SK-N-SH (cell line): ENCODE measurements at regions not wholly inside any gene's neighbourhood (a gene's known extent, or its start where the extent isn't known, plus 50 kb on each side); places are given as distances from the start of the nearest gene placed in this dataset.

Experiments
- CTCF ChIA-PET: fragments of 300-600, 350-600 bp; formaldehyde crosslinking; extraction: SDS; loops from one replicate; lab custom pipeline; 2021; lab: Yijun Ruan, JAX
- POLR2A ChIA-PET: fragments of 350-600 bp; sonication (Branson Sonifier 250); formaldehyde crosslinking; extraction: SDS; loops from one replicate; lab custom pipeline; 2020; ENCODE audit warnings: antibody characterized with exemption, inconsistent platforms; lab: Yijun Ruan, JAX
- DNase-seq: peaks from one replicate; pipeline ENCODE4 v3.0.0; 2012
- H2AFZ ChIP-seq: fragments of 200-600 bp; sonication (generic); 2 replicates; pipeline ENCODE4 v1.8.1; 2016; ENCODE audit warnings: antibody characterized with exemption, mild to moderate bottlenecking, low read depth
- H3F3A ChIP-seq: fragments of 200-600 bp; sonication (generic); replicated peaks from 2 replicates; pipeline ENCODE3; 2016; ENCODE audit warnings: antibody characterized with exemption, mild to moderate bottlenecking; ENCODE audit not compliant: insufficient read depth
- H3K27ac ChIP-seq, 2 experiments: fragments of 200-500 bp in 1 of 2; fragments of 200-600 bp in 1 of 2; sonication (Bioruptor generic) in 1 of 2; sonication (generic), shearing (Covaris generic) in 1 of 2; 2 replicates each; pipeline versions ENCODE4 v1.5.1 to v1.6.1; 2014 to 2016; ENCODE audit warnings: low read depth in 2 of 2, inconsistent platforms in 1 of 2, low read length in 1 of 2, mild to moderate bottlenecking in 1 of 2, mixed read lengths in 1 of 2
- H3K27me3 ChIP-seq: fragments of 200-600 bp; sonication (generic), shearing (Covaris generic); 2 replicates; pipeline ENCODE4 v1.6.1; 2016; ENCODE audit warnings: mixed run types; ENCODE audit not compliant: insufficient read depth
- H3K36me3 ChIP-seq, 2 experiments: fragments of 200-500 bp in 1 of 2; fragments of 200-600 bp in 1 of 2; sonication (Bioruptor generic) in 1 of 2; sonication (generic) in 1 of 2; replicated peaks in 1 of 2; 2 replicates each; pipeline versions ENCODE3 to v1.5.1; 2014 to 2016; ENCODE audit warnings: low read length in 1 of 2, mild to moderate bottlenecking in 1 of 2; ENCODE audit not compliant: insufficient read depth in 2 of 2, control insufficient read depth in 1 of 2
- H3K4me1 ChIP-seq, 2 experiments: fragments of 200-500 bp in 1 of 2; fragments of 200-600 bp in 1 of 2; sonication (Bioruptor generic) in 1 of 2; sonication (generic), shearing (Covaris generic) in 1 of 2; 2 replicates each; pipeline versions ENCODE4 v1.5.1 to v1.6.1; 2014 to 2016; ENCODE audit warnings: low read depth in 1 of 2, low read length in 1 of 2, mixed run types in 1 of 2; ENCODE audit not compliant: insufficient read depth in 2 of 2, control insufficient read depth in 1 of 2
- H3K4me2 ChIP-seq: fragments of 200-600 bp; sonication (generic), shearing (Covaris generic); 2 replicates; pipeline ENCODE4 v1.6.1; 2017; ENCODE audit warnings: mixed run types
- H3K4me3 ChIP-seq, 2 experiments: fragments of 200-500 bp in 1 of 2; fragments of 200-600 bp in 1 of 2; sonication (Bioruptor generic) in 1 of 2; sonication (generic), shearing (Covaris generic) in 1 of 2; 2 replicates each; pipeline versions ENCODE4 v1.5.1 to v1.8.1; 2014 to 2016; ENCODE audit warnings: low read depth in 2 of 2, inconsistent platforms in 1 of 2, low read length in 1 of 2, mild to moderate bottlenecking in 1 of 2, mixed read lengths in 1 of 2, moderate library complexity in 1 of 2
- H3K79me2 ChIP-seq: fragments of 200-600 bp; sonication (generic); 2 replicates; pipeline ENCODE4 v1.8.1; 2017; ENCODE audit warnings: mild to moderate bottlenecking; ENCODE audit not compliant: insufficient read depth
- H3K9ac ChIP-seq: fragments of 200-600 bp; sonication (generic); 2 replicates; pipeline ENCODE4 v1.6.1; 2017; ENCODE audit warnings: mixed run types
- H3K9me2 ChIP-seq: fragments of 200-600 bp; sonication (generic); 2 replicates; pipeline ENCODE4 v1.6.1; 2017; ENCODE audit warnings: mixed run types
- H3K9me3 ChIP-seq: fragments of 200-600 bp; sonication (generic); 2 replicates; pipeline ENCODE4 v1.6.1; 2017; ENCODE audit warnings: mixed run types, mild to moderate bottlenecking, moderate library complexity
- H4K20me1 ChIP-seq: fragments of 200-600 bp; sonication (generic); 2 replicates; pipeline ENCODE4 v1.6.1; 2017; ENCODE audit warnings: mild to moderate bottlenecking, mixed run types; ENCODE audit not compliant: insufficient read depth
- EP300 ChIP-seq, 2 experiments: IDR thresholded peaks; 2 replicates each; pipeline versions ENCODE4 v1.4.0 to v1.6.1; 2012; ENCODE audit warnings: borderline replicate concordance in 1 of 2, low read depth in 1 of 2, low read length in 1 of 2
- EZH2phosphoT487 ChIP-seq: fragments of 200-600 bp; sonication (generic); IDR thresholded peaks from 2 replicates; pipeline ENCODE4 v1.6.1; 2017; ENCODE audit warnings: low read depth, mixed run types, mild to moderate bottlenecking, antibody characterized with exemption, moderate library complexity, borderline replicate concordance
- FOXM1 ChIP-seq: IDR thresholded peaks from 2 replicates; pipeline ENCODE4 v1.4.0; 2012; ENCODE audit warnings: low read depth, mild to moderate bottlenecking
- GATA2 ChIP-seq: sonication (generic); formaldehyde crosslinking; IDR thresholded peaks from 2 replicates; pipeline ENCODE4 v1.5.0; 2020; ENCODE audit warnings: mild to moderate bottlenecking, missing genetic modification reagents
- POLR2AphosphoS5 ChIP-seq: IDR thresholded peaks from 2 replicates; pipeline ENCODE4 v1.6.1; 2012; ENCODE audit warnings: low read depth, low read length
- RXRA ChIP-seq: IDR thresholded peaks from 2 replicates; pipeline ENCODE4 v1.4.0; 2012; ENCODE audit warnings: low read depth, mild to moderate bottlenecking, borderline replicate concordance
- YY1 ChIP-seq: IDR thresholded peaks from 2 replicates; pipeline ENCODE4 v1.4.0; 2012; ENCODE audit warnings: low read depth, mild to moderate bottlenecking
- WGBS: methylation state at CpG from one replicate; pipeline ENCODE4 v1.1.6; 2017; ENCODE audit warnings: low lambda C conversion rate; 5-methylcytosine and 5-hydroxymethylcytosine counted together
- TF ChIP-seq, protein P1 (sequence below): IDR thresholded peaks from 2 replicates; pipeline ENCODE4; 2012
- TF ChIP-seq, protein P2 (sequence below): IDR thresholded peaks from 2 replicates; pipeline ENCODE4 v1.4.0; 2012; ENCODE audit warnings: low read depth, borderline replicate concordance
- TF ChIP-seq, protein P3 (sequence below): IDR thresholded peaks from 2 replicates; pipeline ENCODE4 v1.4.0; 2012; ENCODE audit warnings: low read depth, borderline replicate concordance

DNA sequence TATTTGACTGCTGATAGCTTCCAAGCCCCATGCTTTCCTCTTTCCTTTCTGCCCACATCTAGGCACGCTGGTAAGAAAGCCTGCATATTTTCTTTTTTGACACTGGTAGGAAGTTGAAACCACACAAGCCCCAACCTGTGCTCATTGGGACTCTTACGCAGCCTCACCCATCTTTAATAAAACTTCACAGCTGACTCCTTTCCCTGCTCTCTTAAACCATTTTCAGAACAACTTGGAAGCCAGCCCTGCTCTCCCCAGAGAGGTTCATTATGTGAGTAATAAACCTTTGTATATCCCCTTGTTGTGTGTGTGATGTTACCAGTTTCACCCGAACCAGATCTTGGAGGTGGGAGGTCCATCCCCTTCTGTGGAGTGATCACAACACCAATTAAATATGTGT, 268.4 kb downstream of the GPD2 start:
- no peaks in the 10 kb centered on the region for H3K79me2 ChIP-seq
- no peak overlapping the region for H3K4me3 ChIP-seq
- no peak for TF ChIP-seq EZH2phosphoT487
- TF ChIP-seq, protein P1, sequence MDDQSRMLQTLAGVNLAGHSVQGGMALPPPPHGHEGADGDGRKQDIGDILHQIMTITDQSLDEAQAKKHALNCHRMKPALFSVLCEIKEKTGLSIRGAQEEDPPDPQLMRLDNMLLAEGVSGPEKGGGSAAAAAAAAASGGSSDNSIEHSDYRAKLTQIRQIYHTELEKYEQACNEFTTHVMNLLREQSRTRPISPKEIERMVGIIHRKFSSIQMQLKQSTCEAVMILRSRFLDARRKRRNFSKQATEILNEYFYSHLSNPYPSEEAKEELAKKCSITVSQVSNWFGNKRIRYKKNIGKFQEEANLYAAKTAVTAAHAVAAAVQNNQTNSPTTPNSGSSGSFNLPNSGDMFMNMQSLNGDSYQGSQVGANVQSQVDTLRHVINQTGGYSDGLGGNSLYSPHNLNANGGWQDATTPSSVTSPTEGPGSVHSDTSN, result no peak
- TF ChIP-seq RXRA, result no peak
- TF ChIP-seq GATA2 (CRISPR knock-in tag), result no peak
- TF ChIP-seq FOXM1, result no peak
- no peak for TF ChIP-seq EP300 (IDR thresholded peaks at IDR 0.05; ENCODE audit: borderline replicate concordance in 1 of 2, low read depth in 1 of 2, low read length in 1 of 2)
- ChIA-PET POLR2A (no interaction called here), CTCF (interaction anchor here (0.7 kb wide), 1 partner anchor 55 kb away, joined by 3 read pairs; no protein-coding TSS in a partner anchor)
- H3K36me3 ChIP-seq, result no peaks in the 10 kb centered on the region
- H3K27ac ChIP-seq, result no peak overlapping the region
- no peaks in the 10 kb centered on the region; the same call in 1 of the 2 replicates for H3K27me3 ChIP-seq
- 8% methylated on average over 3 of the region's 3 CpGs for WGBS
- H3K4me1 ChIP-seq, result no peaks in the 10 kb centered on the region
- DNase-seq, result no peak
- no peaks in the 10 kb centered on the region for H3K9me3 ChIP-seq
- no peak overlapping the region for H3K9ac ChIP-seq
- no peaks in the 10 kb centered on the region for H4K20me1 ChIP-seq
- no peaks in the 10 kb centered on the region for H3K9me2 ChIP-seq
- H3K4me2 ChIP-seq, result no peak overlapping the region
- no peak overlapping the region for H2AFZ ChIP-seq
- no peaks in the 10 kb centered on the region for H3F3A ChIP-seq

DNA sequence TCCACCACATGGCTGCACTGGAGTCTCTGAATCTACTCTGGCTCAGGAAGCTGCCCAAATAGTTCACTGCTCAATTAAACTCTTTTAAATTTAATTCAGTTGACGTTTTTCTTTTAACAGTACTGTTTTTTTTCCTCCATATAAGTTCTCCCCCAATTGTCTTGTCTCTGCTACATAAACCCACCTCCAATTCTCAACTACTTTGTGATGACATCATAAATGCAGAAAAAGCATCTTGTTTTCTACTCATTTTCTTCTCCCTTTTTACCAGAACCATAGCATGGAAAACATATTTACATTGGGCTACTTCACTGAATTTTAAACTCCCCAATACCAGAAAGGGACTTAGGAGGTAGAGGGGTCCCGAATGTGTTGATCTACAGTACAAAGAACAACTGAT, 270.4 kb downstream of the GPD2 start:
- H2AFZ ChIP-seq, result no peak overlapping the region
- no peaks in the 10 kb centered on the region for H3K4me1 ChIP-seq
- no peak overlapping the region for H3K27ac ChIP-seq
- H3K36me3 ChIP-seq, result no peaks in the 10 kb centered on the region
- 2% methylated on average over 2 of the region's 2 CpGs for WGBS
- H3K4me3 ChIP-seq, result no peak overlapping the region
- ChIA-PET CTCF (no interaction called here), POLR2A (no interaction called here)
- H3F3A ChIP-seq, result no peaks in the 10 kb centered on the region
- H3K27me3 ChIP-seq, result no peaks in the 10 kb centered on the region; the same call in 1 of the 2 replicates
- H3K9ac ChIP-seq, result no peak overlapping the region
- TF ChIP-seq, protein P2, sequence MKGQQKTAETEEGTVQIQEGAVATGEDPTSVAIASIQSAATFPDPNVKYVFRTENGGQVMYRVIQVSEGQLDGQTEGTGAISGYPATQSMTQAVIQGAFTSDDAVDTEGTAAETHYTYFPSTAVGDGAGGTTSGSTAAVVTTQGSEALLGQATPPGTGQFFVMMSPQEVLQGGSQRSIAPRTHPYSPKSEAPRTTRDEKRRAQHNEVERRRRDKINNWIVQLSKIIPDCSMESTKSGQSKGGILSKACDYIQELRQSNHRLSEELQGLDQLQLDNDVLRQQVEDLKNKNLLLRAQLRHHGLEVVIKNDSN, result no peak
- TF ChIP-seq GATA2 (CRISPR knock-in tag) (no peak), YY1 (no peak), POLR2AphosphoS5 (no peak)
- TF ChIP-seq, protein P3, sequence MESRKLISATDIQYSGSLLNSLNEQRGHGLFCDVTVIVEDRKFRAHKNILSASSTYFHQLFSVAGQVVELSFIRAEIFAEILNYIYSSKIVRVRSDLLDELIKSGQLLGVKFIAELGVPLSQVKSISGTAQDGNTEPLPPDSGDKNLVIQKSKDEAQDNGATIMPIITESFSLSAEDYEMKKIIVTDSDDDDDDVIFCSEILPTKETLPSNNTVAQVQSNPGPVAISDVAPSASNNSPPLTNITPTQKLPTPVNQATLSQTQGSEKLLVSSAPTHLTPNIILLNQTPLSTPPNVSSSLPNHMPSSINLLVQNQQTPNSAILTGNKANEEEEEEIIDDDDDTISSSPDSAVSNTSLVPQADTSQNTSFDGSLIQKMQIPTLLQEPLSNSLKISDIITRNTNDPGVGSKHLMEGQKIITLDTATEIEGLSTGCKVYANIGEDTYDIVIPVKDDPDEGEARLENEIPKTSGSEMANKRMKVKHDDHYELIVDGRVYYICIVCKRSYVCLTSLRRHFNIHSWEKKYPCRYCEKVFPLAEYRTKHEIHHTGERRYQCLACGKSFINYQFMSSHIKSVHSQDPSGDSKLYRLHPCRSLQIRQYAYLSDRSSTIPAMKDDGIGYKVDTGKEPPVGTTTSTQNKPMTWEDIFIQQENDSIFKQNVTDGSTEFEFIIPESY, result no peak
- no peaks in the 10 kb centered on the region for H3K9me3 ChIP-seq
- H3K4me2 ChIP-seq, result no peak overlapping the region
- DNase-seq, result no peak
- no peaks in the 10 kb centered on the region for H4K20me1 ChIP-seq
- no peaks in the 10 kb centered on the region for H3K9me2 ChIP-seq
- no peaks in the 10 kb centered on the region for H3K79me2 ChIP-seq
